HG02571 (cell line): ENCODE measurements at regions not wholly inside any gene's neighbourhood (a gene's known extent, or its start where the extent isn't known, plus 50 kb on each side); places are given as distances from the start of the nearest gene placed in this dataset.

Experiments used
- ATAC-seq: cut with Tn5 transposase; IDR thresholded peaks from one replicate; pipeline ENCODE4 v1.9.1; 2021; ENCODE audit warnings: mild to moderate bottlenecking, moderate library complexity; ENCODE audit not compliant: unreplicated experiment

GRCh38 chr4:157574606-157575005, 354.1 kb downstream of the GRIA2 start:
- ATAC-seq = no peak

GRCh38 chr4:157572951-157573350, 352.4 kb downstream of the GRIA2 start:
- ATAC-seq = no peak

GRCh38 chr4:157572284-157572683, 351.8 kb downstream of the GRIA2 start:
- ATAC-seq = no peak

GRCh38 chr4:157564771-157565170, 344.2 kb downstream of the GRIA2 start:
- no peak for ATAC-seq

GRCh38 chr4:157564218-157564617, 343.7 kb downstream of the GRIA2 start:
- ATAC-seq = no peak

- no peak for ATAC-seq
Observed at GRCh38 chr4:157558016-157558415, 337.5 kb downstream of the GRIA2 start.

- no peak for ATAC-seq
Observed at GRCh38 chr4:157550028-157550427, 329.5 kb downstream of the GRIA2 start.

- no peak for ATAC-seq
Observed at GRCh38 chr4:157527954-157528353, 307.4 kb downstream of the GRIA2 start.

GRCh38 chr4:157521906-157522305, 301.4 kb downstream of the GRIA2 start:
- no peak for ATAC-seq

GRCh38 chr4:157514711-157515110, 294.2 kb downstream of the GRIA2 start:
- ATAC-seq = no peak

- ATAC-seq = no peak
Observed at GRCh38 chr4:157509341-157509740, 288.8 kb downstream of the GRIA2 start.

GRCh38 chr4:157502656-157503055, 282.1 kb downstream of the GRIA2 start:
- ATAC-seq = no peak

- no peak for ATAC-seq
Observed at GRCh38 chr4:157459785-157460184, 239.3 kb downstream of the GRIA2 start.

GRCh38 chr4:157447195-157447594, 226.7 kb downstream of the GRIA2 start:
- ATAC-seq = no peak

GRCh38 chr4:157444014-157444413, 223.5 kb downstream of the GRIA2 start:
- no peak for ATAC-seq

- ATAC-seq = no peak
Observed at GRCh38 chr4:157443537-157443936, 223.0 kb downstream of the GRIA2 start.

- no peak for ATAC-seq
Observed at GRCh38 chr4:157425897-157426296, 205.4 kb downstream of the GRIA2 start.

- ATAC-seq = no peak
Observed at GRCh38 chr4:157423526-157424020, 203.0 kb downstream of the GRIA2 start.

- no peak for ATAC-seq
Observed at GRCh38 chr4:157421365-157421764, 200.8 kb downstream of the GRIA2 start.
